AML-193 (cell line): ENCODE measurements at regions not wholly inside any gene's neighbourhood (a gene's known extent, or its start where the extent isn't known, plus 50 kb on each side); places are given as distances from the start of the nearest gene placed in this dataset.
"Not testable (repeated sequence)": the region's sequence is repeated elsewhere in the genome, so short reads cannot be mapped to it uniquely, and the experiment has no call there.

ENCODE experiments used
- DNase-seq, 2 experiments: peaks; one replicate each; lab custom pipeline; 2025; lab: John Stamatoyannopoulos, UW

GRCh38 chr5:158202801-158203200 is 343.9 kb upstream of the CLINT1 start:
- no peak for DNase-seq

GRCh38 chr5:158200619-158201018 is 341.7 kb upstream of the CLINT1 start:
- no peak for DNase-seq

- DNase-seq: no peak
Observed at GRCh38 chr5:158198636-158199035, 339.7 kb upstream of the CLINT1 start.

GRCh38 chr5:158195416-158196210 is 336.7 kb upstream of the CLINT1 start:
- no peak for DNase-seq

GRCh38 chr5:158194561-158194976 is 335.6 kb upstream of the CLINT1 start:
- DNase-seq: no peak

- not testable (repeated sequence) for DNase-seq
Observed at GRCh38 chr5:158193395-158193794, 334.4 kb upstream of the CLINT1 start.

- no peak for DNase-seq
Observed at GRCh38 chr5:158180407-158180806, 321.5 kb upstream of the CLINT1 start.

- DNase-seq: no peak
Observed at GRCh38 chr5:158179271-158179670, 320.3 kb upstream of the CLINT1 start.

GRCh38 chr5:158178535-158178934 is 319.6 kb upstream of the CLINT1 start:
- no peak for DNase-seq

- no peak for DNase-seq
Observed at GRCh38 chr5:158177146-158177545, 318.2 kb upstream of the CLINT1 start.

GRCh38 chr5:158175934-158176481 is 317.1 kb upstream of the CLINT1 start:
- no peak for DNase-seq

GRCh38 chr5:158174918-158175851 is 316.2 kb upstream of the CLINT1 start:
- DNase-seq: peak; percentile 27 to 39

GRCh38 chr5:158174026-158174425 is 315.1 kb upstream of the CLINT1 start:
- no peak for DNase-seq

GRCh38 chr5:158172005-158172404 is 313.1 kb upstream of the CLINT1 start:
- DNase-seq: no peak

GRCh38 chr5:158170534-158170933 is 311.6 kb upstream of the CLINT1 start:
- no peak for DNase-seq

- no peak for DNase-seq
Observed at GRCh38 chr5:158170060-158170459, 311.1 kb upstream of the CLINT1 start.

- no peak for DNase-seq
Observed at GRCh38 chr5:158166424-158166823, 307.5 kb upstream of the CLINT1 start.

- no peak for DNase-seq
Observed at GRCh38 chr5:158165647-158166046, 306.7 kb upstream of the CLINT1 start.

- no peak for DNase-seq
Observed at GRCh38 chr5:158164296-158165047, 305.5 kb upstream of the CLINT1 start.

GRCh38 chr5:158163451-158164295 is 304.7 kb upstream of the CLINT1 start:
- DNase-seq: no peak

GRCh38 chr5:158162479-158163034 is 303.6 kb upstream of the CLINT1 start:
- no peak for DNase-seq
